Left ventricle myocardium superior (tissue), 1 donor: ENCODE measurements at regions not wholly inside any gene's neighbourhood (a gene's known extent, or its start where the extent isn't known, plus 50 kb on each side); places are given as distances from the start of the nearest gene placed in this dataset.
"Not testable (repeated sequence)": the region's sequence is repeated elsewhere in the genome, so short reads cannot be mapped to it uniquely, and the experiment has no call there.

Source experiments
- ATAC-seq: fragments of 200-7000 bp; cut with Tn5 transposase; one replicate; pipeline ENCODE4 v1.9.1; 2020; ENCODE audit warnings: mild to moderate bottlenecking, moderate library complexity
- DNase-seq: peaks from one replicate; pipeline ENCODE4 v3.0.0-alpha.2; 2020
- intact Hi-C: fragments of 100-400 bp; cut with micrococcal nuclease; formaldehyde crosslinking; loops from one replicate; pipeline ENCODE4 v1.11.0; 2022
- donor health status: DM: no; HTN: yes; CAD: no; lungs with severe emphysema.

- no peak for ATAC-seq
- no peak for DNase-seq
- intact Hi-C loops, result no loop called here
Measured at GRCh38 chr6:100230953-100231316, 233.8 kb downstream of the SIM1 start.

DNA sequence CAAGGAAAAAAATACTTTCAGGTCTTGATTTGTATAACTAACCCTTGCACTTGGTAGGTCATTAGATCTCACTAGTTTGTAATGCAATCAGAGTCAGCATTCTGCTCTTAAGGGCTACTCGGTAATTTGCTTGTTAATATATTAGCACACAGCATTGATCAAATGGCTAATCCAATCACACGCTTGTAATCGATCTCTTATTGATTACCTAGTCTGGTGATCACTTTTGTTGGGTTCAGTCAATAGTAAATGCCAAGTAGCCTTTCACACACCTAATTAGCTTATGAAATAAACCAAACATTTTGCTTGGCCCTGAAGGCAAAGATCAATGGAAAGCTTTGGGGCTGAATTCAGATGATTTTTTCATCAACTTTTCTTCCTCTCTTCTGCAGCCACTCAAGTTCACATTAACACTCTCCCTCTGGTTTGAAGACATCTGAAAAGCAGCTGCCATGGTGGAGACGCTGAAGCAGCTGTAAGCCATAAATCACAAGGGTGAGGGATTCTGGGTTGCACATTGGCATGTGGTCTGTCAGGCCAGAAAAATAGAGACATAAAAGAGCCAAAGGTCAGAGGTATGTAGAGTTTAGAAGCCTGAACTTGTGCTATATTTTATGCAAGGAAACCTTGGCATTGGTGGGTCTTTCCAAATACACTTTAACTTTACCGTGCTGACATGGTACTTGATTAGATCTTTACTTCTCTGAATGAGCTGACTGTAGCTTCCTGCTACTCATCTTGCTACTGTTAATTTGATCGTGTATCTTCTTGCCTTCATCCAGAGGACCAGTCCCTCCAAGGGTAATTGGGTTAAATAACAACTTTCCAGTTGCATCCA is 234.4 kb downstream of the SIM1 start:
- no peak for DNase-seq
- intact Hi-C loops, result no loop called here
- no peak for ATAC-seq

DNA sequence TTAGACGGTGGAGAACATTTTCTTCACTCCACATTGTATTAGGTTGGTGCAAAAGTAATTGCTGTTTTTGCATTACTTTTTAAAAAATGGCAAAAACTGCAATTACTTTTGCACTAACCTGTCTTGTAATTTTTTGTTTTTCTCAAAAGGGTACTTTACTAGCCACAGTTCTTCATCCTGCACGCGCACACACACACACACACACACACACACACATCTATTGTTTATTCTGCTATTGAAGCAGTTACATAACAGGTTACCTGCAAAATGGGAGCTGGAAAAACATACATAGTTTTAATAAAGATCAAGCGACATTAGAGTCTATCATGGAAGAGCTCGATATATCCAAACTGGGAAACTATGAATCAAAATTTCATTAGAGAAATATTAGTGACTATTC is 235.2 kb downstream of the SIM1 start:
- ATAC-seq (no peak), DNase-seq (no peak)
- intact Hi-C loops, result no loop called here

DNA sequence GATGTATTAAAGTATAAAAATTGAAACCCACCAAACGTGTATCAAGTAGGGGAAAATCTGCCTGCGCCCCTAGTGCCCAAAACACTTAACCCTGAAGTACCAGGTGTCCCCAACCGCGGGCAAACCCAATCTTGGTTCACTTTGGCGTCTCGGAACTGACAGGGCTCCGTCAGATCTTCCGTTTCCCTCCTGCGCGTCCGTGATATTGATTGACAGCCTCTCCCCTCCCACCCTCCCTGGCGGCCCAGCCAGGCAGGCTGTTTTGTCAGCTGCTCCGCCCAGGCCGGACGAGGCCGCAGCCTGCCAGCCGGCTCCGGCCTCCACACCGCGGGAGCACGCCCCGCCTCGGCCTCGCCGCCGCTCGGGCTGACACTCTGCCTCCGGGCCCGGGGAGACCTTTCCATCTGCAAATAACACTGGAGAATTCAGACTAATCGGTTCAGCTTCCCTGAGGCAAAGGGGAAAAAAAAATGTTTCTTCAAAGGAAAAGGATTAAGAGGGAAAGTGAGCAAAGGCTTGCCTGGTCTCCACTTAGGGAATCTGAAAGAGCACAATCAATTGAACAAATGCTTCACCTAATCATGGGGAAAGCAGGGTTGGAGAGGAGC is 234.9 kb upstream of the MCHR2 start:
- peak; percentile 100 for ATAC-seq
- DNase-seq, result peak; percentile 83
- intact Hi-C loops, result no loop called here

DNA sequence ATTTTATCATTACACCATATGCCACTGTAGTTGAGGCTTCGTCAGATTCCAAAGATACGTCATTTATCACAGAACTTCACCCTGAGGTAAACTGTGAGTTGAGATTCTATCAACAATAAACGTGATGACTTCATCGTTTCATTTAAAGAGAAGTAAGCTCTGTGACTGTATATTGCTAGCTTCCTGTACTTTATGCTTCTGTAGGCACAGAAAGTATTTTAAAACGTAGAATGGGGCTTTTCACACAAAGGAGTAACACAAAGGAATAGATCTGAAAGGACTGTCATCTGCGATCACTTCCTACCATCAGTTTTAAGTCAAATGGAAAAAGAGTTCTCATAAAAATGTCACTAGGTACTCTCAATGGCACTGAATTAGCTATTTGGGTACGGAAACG is 234.4 kb upstream of the MCHR2 start:
- no peak for DNase-seq
- intact Hi-C loops, result no loop called here
- ATAC-seq, result no peak

DNA sequence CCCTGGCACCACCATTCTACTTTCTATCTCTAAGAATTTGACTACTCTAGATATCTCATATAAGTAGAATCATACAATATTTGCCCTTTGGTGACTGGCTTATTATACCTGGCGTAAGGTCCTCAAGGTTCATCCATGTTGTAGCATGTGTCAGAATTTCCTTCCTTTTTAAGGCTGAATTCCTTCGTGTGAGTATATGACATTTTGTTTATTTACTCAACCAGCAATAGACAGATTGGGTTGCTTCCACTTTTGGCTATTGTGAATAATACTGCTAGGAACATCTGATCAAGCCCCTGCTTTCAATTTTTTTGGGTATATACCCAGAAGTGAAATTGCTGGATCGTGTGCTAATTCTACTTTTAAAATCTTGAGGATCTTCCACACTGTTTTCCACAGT is 232.8 kb upstream of the MCHR2 start:
- intact Hi-C loops, result no loop called here
- ATAC-seq (no peak), DNase-seq (no peak)

DNA sequence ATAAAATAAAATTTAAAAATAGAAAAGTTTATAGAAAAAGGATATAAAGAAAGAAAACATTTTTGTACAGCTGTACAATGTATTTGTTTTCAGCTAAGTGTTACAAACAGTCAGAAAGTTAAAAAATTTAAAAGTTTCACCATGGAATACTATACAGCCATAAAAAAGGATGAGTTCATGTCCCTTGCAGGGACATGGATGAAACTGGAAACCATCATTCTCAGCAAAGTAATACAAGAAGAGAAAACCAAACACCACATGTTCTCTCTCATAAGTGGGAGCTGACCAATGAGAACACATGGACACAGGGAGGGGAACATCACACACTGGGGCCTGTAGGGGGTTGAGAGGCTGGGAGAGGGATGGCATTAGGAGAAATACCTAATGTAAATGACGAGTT is 229.9 kb upstream of the MCHR2 start:
- intact Hi-C loops, DNase-seq, ATAC-seq: not testable (repeated sequence)

DNA sequence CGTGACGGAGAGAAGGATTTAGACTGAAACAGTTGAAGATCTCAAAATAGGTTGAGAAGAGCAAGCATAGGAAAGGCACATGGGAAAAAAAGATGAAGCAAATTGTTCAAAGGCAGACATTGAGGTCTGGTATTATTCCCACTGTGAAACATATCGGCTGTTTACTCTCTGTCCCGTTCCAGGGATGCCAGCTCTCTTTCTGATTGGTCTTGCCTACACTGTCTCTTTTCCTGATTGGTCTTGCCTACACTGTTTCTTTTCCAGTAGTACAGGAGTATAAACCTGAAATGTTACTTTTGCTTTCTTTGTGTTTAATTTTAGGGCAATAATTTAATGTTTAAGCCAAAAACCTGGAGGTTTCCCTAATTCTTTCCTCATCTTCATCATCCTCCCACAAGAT is 226.5 kb upstream of the MCHR2 start:
- DNase-seq (no peak), ATAC-seq (no peak)
- intact Hi-C loops, result no loop called here

DNA sequence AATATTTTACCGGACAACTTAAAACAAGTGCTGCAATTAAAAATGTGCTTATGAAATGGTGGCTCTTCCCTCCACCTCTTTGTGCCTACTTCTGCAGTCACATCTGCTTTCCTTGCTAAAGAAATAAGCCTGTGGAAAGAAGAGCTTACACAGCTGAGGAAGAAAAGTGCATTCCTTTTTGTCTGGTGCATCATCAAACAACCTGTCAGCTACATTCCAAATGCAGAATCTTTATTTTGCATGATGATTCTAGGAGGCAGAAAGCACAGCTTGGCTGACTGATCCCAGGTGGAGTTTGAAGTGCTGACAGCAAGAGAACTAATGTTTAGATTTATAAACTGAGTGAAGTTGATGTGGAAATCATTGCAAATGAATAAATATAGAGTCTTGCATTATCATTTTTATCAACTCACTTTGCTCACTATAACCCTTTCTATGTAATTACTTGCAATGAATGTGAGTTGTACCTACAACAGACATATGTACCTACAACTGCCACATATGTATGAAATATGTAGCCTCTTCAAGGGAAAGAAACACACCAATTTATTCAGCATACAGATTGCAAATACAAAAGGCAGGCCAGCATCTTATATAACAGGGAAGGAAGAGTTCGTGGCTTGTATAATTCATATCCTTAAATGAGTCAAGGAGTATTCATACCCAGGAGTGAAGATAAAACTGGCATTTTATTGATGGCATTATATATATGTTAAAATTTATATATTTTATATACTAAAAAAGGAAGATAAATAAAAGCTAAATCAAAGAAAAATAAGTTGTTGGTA is 223.4 kb upstream of the MCHR2 start:
- ATAC-seq (no peak), DNase-seq (no peak)
- intact Hi-C loops, result no loop called here

- intact Hi-C loops, result no loop called here
- ATAC-seq, result no peak
Measured at GRCh38 chr6:100216760-100217159, 222.7 kb upstream of the MCHR2 start.

DNA sequence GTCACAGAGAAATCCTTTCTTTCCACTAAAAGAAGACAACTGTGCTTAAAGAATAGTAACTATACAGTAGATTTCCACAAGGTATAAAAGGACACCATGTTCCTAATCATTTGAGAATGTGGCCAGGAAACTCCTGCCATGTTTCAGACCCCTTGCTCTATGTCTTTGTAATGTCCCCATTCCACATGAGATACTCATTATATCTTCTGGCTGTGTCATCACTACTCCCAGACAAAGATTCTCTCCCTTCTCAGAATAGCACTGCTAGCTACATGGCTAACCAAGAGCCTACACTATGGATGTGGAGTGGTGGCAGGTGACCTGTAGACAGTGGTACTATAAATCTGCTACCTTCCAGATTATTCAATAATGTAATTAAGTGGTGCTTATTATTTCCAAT is 218.1 kb upstream of the MCHR2 start:
- intact Hi-C loops, result no loop called here
- DNase-seq (no peak), ATAC-seq (no peak)

More at GRCh38 chr6:100216760-100217159, 222.7 kb upstream of the MCHR2 start:
- DNase-seq, result no peak

DNA sequence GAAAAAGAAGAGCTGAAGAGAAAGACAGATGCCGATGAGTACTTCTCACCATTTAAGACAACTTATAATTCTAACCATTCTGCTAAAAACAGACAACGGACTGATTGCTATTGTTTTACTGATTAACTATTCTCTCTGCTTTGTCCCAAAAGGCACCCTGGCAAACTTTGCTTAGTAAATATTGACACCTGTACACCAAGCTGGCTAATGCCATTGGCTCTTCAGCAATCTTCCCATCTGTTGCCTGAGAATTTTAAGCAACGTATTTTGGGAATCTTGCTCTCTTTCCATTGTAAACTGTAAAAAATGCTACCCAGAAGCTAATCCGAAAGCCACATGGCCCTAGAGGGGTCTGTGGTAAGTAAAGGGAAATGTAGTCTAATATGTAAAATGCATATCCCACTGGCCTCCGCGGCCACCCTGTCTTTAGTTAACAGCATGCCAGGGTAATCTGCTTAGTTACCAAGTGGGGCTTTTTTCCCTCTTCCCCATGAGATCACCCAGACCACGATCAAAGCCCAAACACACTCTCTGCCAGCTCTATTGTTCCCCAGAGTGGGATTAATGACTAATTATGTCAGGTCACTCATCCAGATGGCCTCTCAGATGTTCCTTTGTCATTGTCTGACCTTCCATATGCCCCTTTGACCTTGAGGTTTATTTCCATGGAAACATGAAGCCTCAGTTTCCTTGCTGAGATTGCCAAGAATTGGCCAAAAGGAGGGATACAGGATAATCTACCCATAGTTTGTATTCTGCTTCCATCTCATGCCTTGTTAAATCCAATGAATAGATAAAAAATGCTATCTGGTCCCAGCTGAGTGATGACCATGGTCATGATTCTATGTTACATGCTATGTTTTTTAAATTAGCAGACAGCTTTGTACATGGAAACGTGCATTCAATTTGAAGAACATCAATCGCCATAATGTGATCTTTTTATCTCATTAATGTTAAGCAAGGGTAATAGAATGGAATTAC is 216.4 kb upstream of the MCHR2 start:
- intact Hi-C loops, result no loop called here
- DNase-seq (no peak), ATAC-seq (no peak)

DNA sequence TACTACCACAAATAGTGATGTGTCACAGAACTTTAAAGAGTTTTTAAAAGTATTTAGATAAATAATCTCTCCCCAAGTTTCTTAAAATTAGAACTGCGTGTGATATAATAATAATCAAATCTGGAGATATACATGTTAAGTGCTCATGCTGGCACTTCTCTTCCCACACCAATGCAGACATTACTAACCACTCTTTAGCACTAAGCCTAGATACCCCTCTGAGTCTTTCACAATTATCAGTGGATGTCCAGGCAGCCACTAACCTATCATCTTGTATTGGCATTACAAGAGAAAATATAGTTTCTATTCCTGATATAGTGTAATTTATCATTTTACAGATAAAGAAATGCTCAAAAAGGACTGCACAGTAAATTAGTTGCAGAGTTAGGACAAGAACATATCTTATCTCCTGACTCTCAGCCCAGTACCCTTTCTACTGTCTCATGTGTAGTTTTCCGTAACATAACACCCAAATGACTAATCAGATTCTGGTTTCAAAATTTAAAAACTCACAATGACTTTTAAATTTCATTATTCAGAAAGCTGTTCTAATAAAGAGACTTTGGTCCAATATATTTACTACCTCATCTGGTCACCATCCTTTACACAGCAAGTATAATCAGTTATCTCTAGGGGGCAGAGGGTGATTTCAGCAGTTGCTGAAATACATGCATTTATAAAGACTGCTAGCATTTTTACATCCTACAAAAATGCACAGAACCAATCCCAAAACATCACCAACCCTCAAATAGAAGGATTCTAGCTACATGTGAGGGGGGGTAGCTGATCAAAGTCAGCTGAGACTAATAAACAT is 215.5 kb upstream of the MCHR2 start:
- no peak for ATAC-seq

DNA sequence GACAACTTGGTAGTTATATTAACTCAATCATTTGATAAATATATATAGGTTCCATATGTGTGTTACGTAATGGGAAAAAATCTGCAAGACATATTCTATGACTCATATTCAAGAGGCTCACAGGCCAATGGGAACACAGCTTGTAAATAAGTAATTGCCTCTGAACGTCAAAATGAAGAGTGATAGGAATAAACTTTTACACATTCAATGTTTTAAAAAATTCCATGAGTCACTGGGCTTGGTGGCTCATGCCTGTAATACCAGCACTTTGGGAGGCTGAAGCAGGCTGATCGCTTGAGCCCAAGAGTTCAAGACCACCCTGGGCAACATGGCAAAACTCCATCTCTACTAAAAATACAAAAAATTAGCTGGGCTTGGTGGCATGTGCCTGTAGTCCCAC is 209.4 kb upstream of the MCHR2 start:
- no peak for DNase-seq
- intact Hi-C loops, result no loop called here
- ATAC-seq, result no peak

More for the DNA sequence above, 215.5 kb upstream of the MCHR2 start:
- intact Hi-C loops, result no loop called here
- DNase-seq, result no peak

GRCh38 chr6:100202417-100203194 is 208.6 kb upstream of the MCHR2 start:
- ATAC-seq (peak; percentile 78), DNase-seq (no peak)
- intact Hi-C loops, result no loop called here

- intact Hi-C loops, ATAC-seq, DNase-seq: not testable (repeated sequence)
Measured at GRCh38 chr6:100196214-100196982, 202.4 kb upstream of the MCHR2 start.

- ATAC-seq, DNase-seq, intact Hi-C loops: not testable (repeated sequence)
Measured at GRCh38 chr6:100195244-100195643, 201.2 kb upstream of the MCHR2 start.
